DMS 273 (cell line): ENCODE measurements at regions not wholly inside any gene's neighbourhood (a gene's known extent, or its start where the extent isn't known, plus 50 kb on each side); places are given as distances from the start of the nearest gene placed in this dataset.
"Not testable (repeated sequence)": the region's sequence is repeated elsewhere in the genome, so short reads cannot be mapped to it uniquely, and the experiment has no call there.

Experiments used
- DNase-seq: peaks from one replicate; lab custom pipeline; 2025; ENCODE audit not compliant: unreplicated experiment; lab: John Stamatoyannopoulos, UW

GRCh38 chr3:124133366-124133940, 141.5 kb upstream of the ROPN1 start:
- DNase-seq = no peak

GRCh38 chr3:124137216-124137615, 145.3 kb upstream of the ROPN1 start:
- DNase-seq = no peak

- DNase-seq = no peak
Observed at GRCh38 chr3:124138148-124138547, 146.2 kb upstream of the ROPN1 start.

GRCh38 chr3:124140746-124141145, 148.8 kb upstream of the ROPN1 start:
- no peak for DNase-seq

- DNase-seq = peak; percentile 29
Observed at GRCh38 chr3:124142389-124142970, 150.6 kb upstream of the ROPN1 start.

GRCh38 chr3:124143047-124143446, 151.1 kb upstream of the ROPN1 start:
- DNase-seq = no peak

GRCh38 chr3:124144035-124144814, 152.3 kb upstream of the ROPN1 start:
- DNase-seq = no peak

- no peak for DNase-seq
Observed at GRCh38 chr3:124147429-124147828, 155.5 kb upstream of the ROPN1 start.

- DNase-seq = no peak
Observed at GRCh38 chr3:124147946-124148345, 156.0 kb upstream of the ROPN1 start.

- no peak for DNase-seq
Observed at GRCh38 chr3:124149081-124149480, 157.2 kb upstream of the ROPN1 start.

- peak; percentile 69 for DNase-seq
Observed at GRCh38 chr3:124149771-124150170, 157.8 kb upstream of the ROPN1 start.

GRCh38 chr3:124152891-124153290, 161.0 kb upstream of the ROPN1 start:
- not testable (repeated sequence) for DNase-seq

- no peak for DNase-seq
Observed at GRCh38 chr3:124156866-124157712, 165.2 kb upstream of the ROPN1 start.

GRCh38 chr3:124157748-124158147, 165.8 kb upstream of the ROPN1 start:
- DNase-seq = no peak

- no peak for DNase-seq
Observed at GRCh38 chr3:124158168-124158881, 166.4 kb upstream of the ROPN1 start.

- DNase-seq = no peak
Observed at GRCh38 chr3:124161448-124161847, 169.5 kb upstream of the ROPN1 start.

GRCh38 chr3:124163689-124164088, 171.8 kb upstream of the ROPN1 start:
- DNase-seq = no peak

GRCh38 chr3:124168271-124168670, 176.3 kb upstream of the ROPN1 start:
- DNase-seq = no peak

GRCh38 chr3:124172283-124172682, 180.4 kb upstream of the ROPN1 start:
- no peak for DNase-seq

GRCh38 chr3:124172816-124173215, 180.9 kb upstream of the ROPN1 start:
- DNase-seq = no peak

- peak; percentile 97 for DNase-seq
Observed at GRCh38 chr3:124174476-124174875, 182.6 kb upstream of the ROPN1 start.
